Panc1 (cell line): ENCODE measurements at regions not wholly inside any gene's neighbourhood (a gene's known extent, or its start where the extent isn't known, plus 50 kb on each side); places are given as distances from the start of the nearest gene placed in this dataset.

Experiments used
- ATAC-seq: fragments of 200-7000 bp; cut with Tn5 transposase; 2 replicates; pipeline ENCODE4 v1.9.1; 2020; ENCODE audit warnings: mild to moderate bottlenecking, moderate library complexity
- BruUV-seq: library from RNA; stranded (reverse); fragments of 400-500 nt; replicated peaks from 2 replicates; lab custom pipeline; 2021; lab: Mats Ljungman, UMichigan
- CTCF ChIA-PET: fragments of 300-600 bp; sonication (Branson Sonifier 250); formaldehyde crosslinking; loops from one replicate; lab custom pipeline; 2022; ENCODE audit warnings: antibody characterized with exemption; lab: Charles Lee
- POLR2A ChIA-PET: fragments of 300-600 bp; sonication (Branson Sonifier 250); formaldehyde crosslinking; loops from one replicate; lab custom pipeline; 2022; ENCODE audit warnings: antibody characterized with exemption; lab: Charles Lee
- DNase-seq: peaks from one replicate; pipeline ENCODE4 v3.0.0-alpha.2; 2010; ENCODE audit warnings: low read depth, low spot score
- H3K27ac ChIP-seq: 2 replicates; pipeline ENCODE4 v1.5.1; 2011; ENCODE audit warnings: mild to moderate bottlenecking, low read length, inconsistent platforms
- H3K27me3 ChIP-seq: fragments of 200-500 bp; sonication (Bioruptor generic); 2 replicates; pipeline ENCODE4 v1.6.0; 2014; ENCODE audit warnings: low read length, inconsistent platforms; ENCODE audit not compliant: control insufficient read depth, insufficient read depth
- H3K36me3 ChIP-seq: fragments of 200-500 bp; sonication (Bioruptor generic); 2 replicates; pipeline ENCODE4 v1.5.1; 2014; ENCODE audit warnings: inconsistent platforms, mild to moderate bottlenecking, low read length, moderate library complexity; ENCODE audit not compliant: control insufficient read depth, insufficient read depth
- H3K4me1 ChIP-seq: 2 replicates; pipeline ENCODE4 v1.5.1; 2011; ENCODE audit warnings: inconsistent platforms, mild to moderate bottlenecking, low read length, moderate library complexity; ENCODE audit not compliant: control insufficient read depth, insufficient read depth
- H3K4me3 ChIP-seq, 2 experiments: 2 replicates each; pipeline ENCODE4 v1.5.1; 2011 to 2012; ENCODE audit warnings: low read depth in 2 of 2, low read length in 2 of 2, mild to moderate bottlenecking in 2 of 2, inconsistent platforms in 1 of 2, moderate library complexity in 1 of 2
- H3K9me3 ChIP-seq: fragments of 200-500 bp; sonication (Bioruptor generic); 2 replicates; pipeline ENCODE4 v1.5.1; 2014; ENCODE audit warnings: low read depth, mild to moderate bottlenecking, inconsistent platforms, low read length, moderate library complexity; ENCODE audit not compliant: control insufficient read depth, insufficient read depth
- CTCF ChIP-seq: fragments of 450-650 bp; IDR thresholded peaks from 2 replicates; pipeline ENCODE4 v1.5.1; 2017; ENCODE audit warnings: mild to moderate bottlenecking
- POLR2AphosphoS5 ChIP-seq: IDR thresholded peaks from 2 replicates; pipeline ENCODE4 v1.6.1; 2012; ENCODE audit warnings: mild to moderate bottlenecking, low read depth, low read length, moderate library complexity
- SIN3A ChIP-seq: IDR thresholded peaks from 2 replicates; pipeline ENCODE4 v1.6.1; 2012; ENCODE audit warnings: low read depth, mild to moderate bottlenecking, low read length, moderate library complexity, borderline replicate concordance; ENCODE audit not compliant: insufficient read depth
- TCF7L2 ChIP-seq: IDR thresholded peaks from 2 replicates; pipeline ENCODE4 v1.6.1; 2011; ENCODE audit warnings: mild to moderate bottlenecking, low read depth, low read length, inconsistent platforms
- in situ Hi-C: cut with HindIII; loops from 2 replicates; pipeline ENCODE4 v1.10.0; 2016; ENCODE audit warnings: low sequenced_read_pairs, low pct_unique_long_range_greater_than_20kb
- intact Hi-C: fragments of 100-400 bp; cut with micrococcal nuclease; formaldehyde crosslinking; loops from one replicate; pipeline ENCODE4 v1.10.0; 2022; ENCODE audit not compliant: unreplicated experiment
- TF ChIP-seq, protein P1 (sequence below), 2 experiments: IDR thresholded peaks; 2 replicates each; pipeline ENCODE4 v1.6.1; 2011 to 2012; ENCODE audit warnings: low read depth in 2 of 2, control low read depth in 1 of 2, low read length in 1 of 2, mild to moderate bottlenecking in 1 of 2, moderate library complexity in 1 of 2; ENCODE audit not compliant: insufficient read depth in 1 of 2

DNA sequence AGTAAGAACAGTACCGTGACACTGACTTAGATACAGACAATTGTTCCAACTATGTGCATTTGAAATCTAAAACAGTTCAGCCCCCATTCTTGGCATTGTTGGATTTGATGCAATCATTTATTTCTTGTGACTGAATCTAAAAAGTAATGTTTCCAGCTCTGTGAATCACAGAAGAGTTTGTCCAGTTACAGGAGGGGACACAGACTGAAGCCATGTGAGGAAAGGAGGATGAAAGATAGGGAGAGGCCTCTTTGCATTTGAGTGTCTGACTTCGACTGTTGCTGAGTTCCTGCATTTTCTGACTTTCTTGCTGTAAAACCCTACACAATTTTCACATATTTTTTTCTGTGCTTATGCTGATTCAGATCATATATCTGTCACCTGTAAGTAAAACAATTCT lies 179.3 kb upstream of the PCDH17 start:
- POLR2A ChIA-PET, result no interaction called here

DNA sequence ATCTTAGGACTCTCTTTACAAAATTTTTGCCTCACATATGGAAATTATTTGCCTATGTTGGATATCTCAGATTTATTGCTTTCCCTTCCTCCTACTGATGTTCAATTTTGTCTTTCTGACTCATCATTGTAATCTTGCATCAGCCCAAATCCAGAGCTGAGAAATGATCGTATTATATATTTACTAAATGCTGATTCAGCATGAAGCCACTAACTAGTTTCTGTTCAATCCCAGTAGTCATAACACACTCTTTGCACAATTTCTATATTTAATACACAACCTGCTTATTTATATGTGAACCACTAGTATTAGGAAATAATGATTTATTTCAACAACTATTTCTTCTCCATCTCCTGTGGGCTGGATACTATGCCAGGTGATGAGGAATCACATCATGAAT lies 161.1 kb upstream of the PCDH17 start:
- DNase-seq, result no peak
- Histone ChIP-seq H3K36me3 (no peaks in the 10 kb centered on the region), H3K27ac (no peak overlapping the region), H3K27me3 (no peaks in the 10 kb centered on the region), H3K9me3 (no peaks in the 10 kb centered on the region), H3K4me3 (no peak overlapping the region), H3K4me1 (no peaks in the 10 kb centered on the region)
- TF ChIP-seq, protein P1, sequence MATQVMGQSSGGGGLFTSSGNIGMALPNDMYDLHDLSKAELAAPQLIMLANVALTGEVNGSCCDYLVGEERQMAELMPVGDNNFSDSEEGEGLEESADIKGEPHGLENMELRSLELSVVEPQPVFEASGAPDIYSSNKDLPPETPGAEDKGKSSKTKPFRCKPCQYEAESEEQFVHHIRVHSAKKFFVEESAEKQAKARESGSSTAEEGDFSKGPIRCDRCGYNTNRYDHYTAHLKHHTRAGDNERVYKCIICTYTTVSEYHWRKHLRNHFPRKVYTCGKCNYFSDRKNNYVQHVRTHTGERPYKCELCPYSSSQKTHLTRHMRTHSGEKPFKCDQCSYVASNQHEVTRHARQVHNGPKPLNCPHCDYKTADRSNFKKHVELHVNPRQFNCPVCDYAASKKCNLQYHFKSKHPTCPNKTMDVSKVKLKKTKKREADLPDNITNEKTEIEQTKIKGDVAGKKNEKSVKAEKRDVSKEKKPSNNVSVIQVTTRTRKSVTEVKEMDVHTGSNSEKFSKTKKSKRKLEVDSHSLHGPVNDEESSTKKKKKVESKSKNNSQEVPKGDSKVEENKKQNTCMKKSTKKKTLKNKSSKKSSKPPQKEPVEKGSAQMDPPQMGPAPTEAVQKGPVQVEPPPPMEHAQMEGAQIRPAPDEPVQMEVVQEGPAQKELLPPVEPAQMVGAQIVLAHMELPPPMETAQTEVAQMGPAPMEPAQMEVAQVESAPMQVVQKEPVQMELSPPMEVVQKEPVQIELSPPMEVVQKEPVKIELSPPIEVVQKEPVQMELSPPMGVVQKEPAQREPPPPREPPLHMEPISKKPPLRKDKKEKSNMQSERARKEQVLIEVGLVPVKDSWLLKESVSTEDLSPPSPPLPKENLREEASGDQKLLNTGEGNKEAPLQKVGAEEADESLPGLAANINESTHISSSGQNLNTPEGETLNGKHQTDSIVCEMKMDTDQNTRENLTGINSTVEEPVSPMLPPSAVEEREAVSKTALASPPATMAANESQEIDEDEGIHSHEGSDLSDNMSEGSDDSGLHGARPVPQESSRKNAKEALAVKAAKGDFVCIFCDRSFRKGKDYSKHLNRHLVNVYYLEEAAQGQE (IDR thresholded peaks at IDR 0.05; ENCODE audit: insufficient read depth in 1 of 2, low read depth in 2 of 2, low read length in 1 of 2), result no peak
- TF ChIP-seq POLR2AphosphoS5 (no peak), CTCF (no peak), SIN3A (no peak)
- in situ Hi-C loops (no loop called here), intact Hi-C loops (no loop called here)
- no peak for ATAC-seq
- BruUV-seq, result no TSS peak
- ChIA-PET CTCF (no interaction called here), POLR2A (no interaction called here)

More for the DNA sequence above, 179.3 kb upstream of the PCDH17 start:
- no peaks in the 10 kb centered on the region for H3K9me3 ChIP-seq
- in situ Hi-C loops (no loop called here), intact Hi-C loops (no loop called here)
- H3K4me3 ChIP-seq, result no peak overlapping the region
- no peak for ATAC-seq
- no peaks in the 10 kb centered on the region for H3K27me3 ChIP-seq
- no TSS peak for BruUV-seq
- no peaks in the 10 kb centered on the region for H3K4me1 ChIP-seq
- DNase-seq, result no peak
- CTCF ChIA-PET, result no interaction called here
- TF ChIP-seq SIN3A (no peak), POLR2AphosphoS5 (no peak), TCF7L2 (no peak), CTCF (no peak)
- TF ChIP-seq, protein P1 (IDR thresholded peaks at IDR 0.05; ENCODE audit: insufficient read depth in 1 of 2, low read depth in 2 of 2, low read length in 1 of 2), result no peak
- H3K27ac ChIP-seq, result no peak overlapping the region
- H3K36me3 ChIP-seq, result no peaks in the 10 kb centered on the region
